GM18868 (cell line): ENCODE measurements at regions not wholly inside any gene's neighbourhood (a gene's known extent, or its start where the extent isn't known, plus 50 kb on each side); places are given as distances from the start of the nearest gene placed in this dataset.

Experiments
- ATAC-seq: cut with Tn5 transposase; IDR thresholded peaks from one replicate; pipeline ENCODE4 v1.9.1; 2021; ENCODE audit warnings: mild to moderate bottlenecking, moderate library complexity; ENCODE audit not compliant: unreplicated experiment

GRCh38 chr14:98364961-98365360, 907.0 kb downstream of the BCL11B start:
- ATAC-seq: no peak

DNA sequence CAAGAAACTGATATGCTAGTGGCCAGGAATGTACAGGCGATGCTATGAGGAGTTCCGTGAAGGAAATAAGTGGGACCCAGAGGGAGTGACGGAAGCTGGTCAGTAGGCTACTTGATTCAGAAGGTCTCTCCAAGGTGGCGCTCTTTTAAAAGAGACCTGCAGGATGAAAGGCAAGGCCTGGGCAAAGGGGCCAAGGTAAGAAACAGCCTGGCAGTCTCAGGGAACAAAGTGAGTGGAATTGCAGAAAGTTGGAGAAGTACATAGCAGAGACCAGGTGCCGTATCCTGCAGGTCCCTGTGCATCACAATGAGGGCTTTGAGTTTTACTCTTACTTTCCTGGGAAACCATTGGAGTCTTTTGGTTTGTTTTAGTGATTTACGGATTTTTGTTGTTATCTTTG, 905.6 kb downstream of the BCL11B start:
- no peak for ATAC-seq

DNA sequence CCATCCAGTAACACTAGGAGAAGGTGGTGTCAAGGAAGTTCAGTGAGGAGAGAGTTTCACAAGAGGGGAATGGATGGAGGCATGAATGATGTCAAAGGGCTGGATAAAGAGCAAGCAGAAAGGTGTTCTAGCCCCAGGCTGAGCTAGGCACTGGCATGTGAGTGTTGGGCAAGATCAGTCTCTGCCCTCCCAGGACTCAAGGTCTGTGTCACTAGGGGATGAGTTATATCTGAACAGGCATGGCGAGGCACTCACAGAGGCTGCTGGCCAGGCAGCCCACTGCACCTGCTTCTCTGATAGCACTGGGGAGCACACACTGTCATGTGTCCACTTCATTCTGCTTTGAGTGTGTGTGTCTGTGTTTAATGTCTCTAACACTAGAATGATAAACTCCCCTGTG, 903.8 kb downstream of the BCL11B start:
- ATAC-seq: no peak

GRCh38 chr14:98368916-98369315, 903.1 kb downstream of the BCL11B start:
- ATAC-seq: no peak

- no peak for ATAC-seq
Measured at GRCh38 chr14:98369344-98369743, 902.7 kb downstream of the BCL11B start.

DNA sequence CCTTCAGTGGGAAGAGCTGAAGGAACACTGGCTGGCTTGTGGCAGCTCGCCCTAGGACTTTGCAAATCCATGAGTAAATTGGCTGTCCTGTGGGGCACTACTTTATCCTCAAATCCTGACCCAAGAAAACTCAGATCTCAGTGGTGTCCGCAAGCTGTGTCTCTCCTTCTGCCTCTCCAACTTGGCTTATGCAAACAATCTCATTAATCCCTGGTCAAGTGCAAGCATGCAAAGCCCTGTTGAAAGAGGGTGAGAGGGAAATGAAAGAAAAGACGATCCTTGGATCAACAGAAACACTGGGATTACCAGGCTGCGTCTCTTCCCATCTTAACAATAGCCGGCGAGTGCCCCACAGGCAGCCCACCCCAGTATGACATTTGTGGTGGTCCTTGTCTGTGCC, 901.6 kb downstream of the BCL11B start:
- no peak for ATAC-seq

GRCh38 chr14:98371141-98371540, 900.9 kb downstream of the BCL11B start:
- ATAC-seq: no peak

GRCh38 chr14:98374136-98374535, 897.9 kb downstream of the BCL11B start:
- no peak for ATAC-seq

DNA sequence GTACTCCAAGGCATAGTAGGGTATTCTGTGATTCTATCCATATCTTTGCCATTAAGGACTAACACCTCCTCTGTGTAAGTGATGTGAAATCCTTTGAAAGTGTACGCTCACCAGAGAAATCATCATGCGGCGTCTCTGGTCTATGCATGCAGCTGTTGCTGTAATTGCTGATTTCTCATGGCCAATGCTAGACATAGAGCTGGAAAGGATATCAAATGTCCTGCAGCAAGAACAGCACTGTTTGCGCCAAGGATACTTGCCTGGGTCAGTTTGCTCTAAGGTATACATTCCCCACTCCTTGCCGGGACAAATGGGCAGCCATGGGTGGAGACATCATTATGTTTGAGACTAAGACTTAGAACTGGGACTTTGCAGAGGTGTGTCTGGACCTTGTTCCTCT, 896.4 kb downstream of the BCL11B start:
- no peak for ATAC-seq

DNA sequence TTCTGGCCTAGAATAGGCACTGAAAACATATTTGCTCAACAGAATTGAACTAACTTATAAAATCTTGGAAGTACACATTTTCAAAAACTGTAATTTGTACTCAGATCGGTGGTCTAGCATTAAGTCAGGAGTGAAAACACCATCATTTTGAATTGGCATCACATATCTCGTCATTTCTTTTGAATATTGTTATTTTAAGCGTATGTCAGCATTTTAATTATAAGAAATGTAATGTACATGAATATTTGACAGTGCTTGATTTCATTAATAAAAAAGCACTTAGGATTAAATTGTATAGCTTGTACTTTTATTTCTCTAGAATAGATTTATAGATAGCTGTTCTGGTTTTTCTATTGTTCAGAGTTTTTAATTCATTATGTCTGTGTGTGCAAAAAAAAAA, 892.2 kb downstream of the BCL11B start:
- ATAC-seq: no peak

DNA sequence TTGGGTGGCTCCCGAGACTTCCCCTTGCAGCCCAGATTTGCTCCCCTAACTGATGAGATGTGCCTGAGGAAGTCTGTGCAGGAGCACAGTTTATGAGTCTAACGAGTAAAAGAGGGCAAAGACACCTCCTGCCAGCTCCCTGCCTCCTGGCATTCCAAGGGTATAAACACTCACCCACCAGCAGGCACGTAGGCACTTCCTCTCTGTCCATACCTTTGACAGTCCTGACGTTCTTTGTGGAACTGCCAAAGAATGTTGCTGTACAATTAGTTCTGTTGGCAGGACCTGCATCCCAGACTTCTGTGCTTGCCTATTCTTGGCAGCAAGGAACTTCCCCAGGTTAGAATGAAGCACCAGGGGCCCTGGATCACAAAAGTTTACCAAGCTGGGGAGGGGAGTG, 889.3 kb downstream of the BCL11B start:
- no peak for ATAC-seq

DNA sequence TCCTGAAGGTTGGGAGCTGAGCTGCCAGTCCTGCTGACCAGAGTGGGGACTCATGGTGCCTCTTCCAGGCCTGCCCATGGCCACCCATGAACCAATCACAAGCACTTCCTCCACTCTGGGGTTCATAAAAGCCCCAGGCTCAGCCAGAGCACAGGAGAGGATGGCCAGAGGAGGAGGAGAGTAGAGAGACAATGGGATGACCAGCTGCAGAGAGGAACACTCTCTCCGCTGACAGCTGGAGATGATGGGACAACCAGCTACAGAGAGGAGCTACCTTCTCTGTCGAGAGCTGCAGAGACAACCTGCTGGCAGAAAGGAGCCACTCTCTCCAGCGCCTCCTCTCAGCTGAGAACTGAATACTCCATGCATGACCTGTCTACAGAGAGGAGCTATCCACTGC, 886.1 kb downstream of the BCL11B start:
- no peak for ATAC-seq

DNA sequence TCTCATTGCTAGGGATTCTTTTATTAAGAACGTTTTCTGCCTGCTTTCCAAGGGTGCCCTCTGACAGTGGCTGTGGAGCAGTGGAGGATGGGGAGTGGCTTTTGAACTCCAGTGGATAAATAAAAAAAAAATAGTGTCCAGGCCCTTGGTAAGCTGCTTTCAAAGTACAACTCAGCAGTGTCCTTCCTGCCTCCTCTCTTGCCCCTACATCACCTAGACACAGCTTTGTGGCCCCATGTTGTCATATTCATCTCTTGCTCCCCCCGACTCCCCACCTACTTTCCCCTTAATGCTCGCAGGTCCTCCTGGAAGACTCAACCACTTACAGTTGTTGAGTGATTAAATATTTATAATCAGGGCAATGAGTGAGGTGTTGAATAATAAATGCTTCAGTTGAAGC, 880.9 kb downstream of the BCL11B start:
- ATAC-seq: no peak

- ATAC-seq: no peak
Measured at GRCh38 chr14:98393527-98393926, 878.5 kb downstream of the BCL11B start.

DNA sequence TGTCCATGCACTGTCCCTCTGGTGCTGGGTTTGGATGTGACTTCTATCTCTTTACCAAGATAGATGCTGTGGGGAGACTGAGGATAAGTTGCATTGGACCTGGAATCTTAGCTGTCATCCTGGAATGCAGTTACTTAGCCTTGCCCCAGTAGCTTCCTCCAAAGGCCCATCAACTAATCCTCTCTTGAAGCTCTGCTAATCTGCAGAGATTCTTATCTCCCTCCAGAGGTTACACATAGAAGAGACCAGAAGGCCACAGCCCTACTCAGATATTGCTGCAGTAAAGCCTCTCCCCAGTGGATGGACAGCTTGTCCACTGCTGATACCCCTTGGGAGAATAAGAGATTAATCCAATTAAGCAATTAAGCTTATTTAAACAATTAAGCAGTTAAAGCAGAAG, 867.2 kb downstream of the BCL11B start:
- no peak for ATAC-seq

DNA sequence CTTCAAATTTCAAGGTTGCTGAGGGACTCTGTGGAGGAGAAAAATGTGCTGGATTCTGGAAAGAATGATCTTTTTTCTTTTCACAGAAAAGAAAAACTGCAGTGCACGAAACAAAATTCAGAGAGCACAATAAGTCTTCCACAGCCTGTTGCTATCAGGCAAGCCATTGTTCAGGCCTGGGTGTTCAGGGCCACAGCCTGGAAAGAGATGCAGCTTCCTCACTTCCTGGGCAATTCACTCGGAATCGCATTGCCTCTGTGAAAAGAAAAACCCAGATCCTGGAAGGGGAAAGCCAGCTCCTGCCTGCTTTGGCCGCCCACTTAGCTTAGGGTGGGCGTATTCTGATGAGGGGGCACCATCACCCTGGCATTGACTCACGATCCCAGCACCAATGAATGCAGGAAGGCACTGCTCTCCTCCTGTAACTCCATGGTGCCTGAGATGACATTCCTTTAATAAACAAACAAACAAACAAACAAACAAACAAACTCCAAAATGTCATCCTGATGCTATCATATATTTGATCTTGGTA, 863.9 kb downstream of the BCL11B start:
- no peak for ATAC-seq

DNA sequence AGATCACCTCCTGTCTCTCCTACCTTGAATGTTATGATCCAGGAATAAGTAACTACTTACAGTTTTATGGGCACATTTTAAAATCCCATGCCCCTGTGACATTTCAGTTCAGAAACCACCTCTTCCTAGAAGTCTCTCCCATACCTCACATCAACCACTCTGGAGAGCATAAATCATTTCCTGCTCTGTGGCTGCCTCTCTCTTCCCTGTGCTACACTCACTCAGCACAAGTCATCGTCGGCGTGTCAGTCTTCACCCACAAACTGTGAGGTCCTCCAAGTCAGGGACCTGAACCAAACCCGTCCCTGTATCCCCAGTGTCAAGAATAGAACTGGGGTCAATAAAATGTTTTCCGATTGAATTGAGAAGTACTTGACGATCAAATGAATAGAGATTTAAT, 863.3 kb downstream of the BCL11B start:
- ATAC-seq: no peak

GRCh38 chr14:98411154-98411553, 860.8 kb downstream of the BCL11B start:
- no peak for ATAC-seq

DNA sequence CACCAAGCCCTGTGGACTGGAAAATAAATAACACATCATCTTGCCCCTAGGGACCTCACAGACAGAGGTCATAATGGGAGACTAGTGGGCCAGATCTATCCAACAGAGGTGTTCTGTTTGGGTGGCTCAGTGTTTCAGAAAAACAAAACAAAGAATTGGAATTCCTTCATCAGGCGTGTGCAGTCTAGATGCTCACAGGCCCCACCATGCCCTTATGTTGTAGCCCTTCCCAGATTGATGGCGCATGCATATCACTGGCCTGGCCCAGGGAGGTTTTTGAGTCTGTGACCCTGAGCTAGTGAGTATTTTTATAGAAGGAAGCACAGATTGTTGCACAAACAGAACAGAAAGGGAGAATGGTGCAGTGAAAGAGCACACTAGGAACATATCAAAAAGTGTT, 859.6 kb downstream of the BCL11B start:
- ATAC-seq: no peak

GRCh38 chr14:98415766-98416165, 856.2 kb downstream of the BCL11B start:
- ATAC-seq: no peak

DNA sequence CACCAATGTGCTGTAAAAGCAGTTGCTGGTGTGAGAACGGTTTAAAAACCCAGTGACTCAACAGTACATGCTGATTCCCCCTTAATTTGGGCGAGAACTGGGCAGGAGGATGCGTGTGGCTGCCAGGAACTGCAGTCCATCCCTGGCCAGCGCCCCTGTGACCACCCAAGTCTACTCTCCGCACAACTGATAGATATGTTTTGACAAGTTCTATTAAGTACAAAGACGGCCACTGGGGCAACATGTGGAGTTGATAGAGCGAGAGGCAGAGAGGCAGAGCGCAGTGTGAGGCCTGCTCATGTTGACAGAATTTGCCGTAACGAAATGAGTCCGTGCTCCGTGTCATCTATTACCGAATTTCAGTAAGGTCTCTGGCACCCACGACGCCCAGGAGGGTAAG, 855.0 kb downstream of the BCL11B start:
- no peak for ATAC-seq

- ATAC-seq: no peak
Measured at GRCh38 chr14:98428483-98428994, 843.5 kb downstream of the BCL11B start.

GRCh38 chr14:98433436-98433835, 838.6 kb downstream of the BCL11B start:
- no peak for ATAC-seq

- no peak for ATAC-seq
Measured at GRCh38 chr14:98437113-98437512, 834.9 kb downstream of the BCL11B start.
